NCI-H446 treated with DMSO at 0.1 percent for 48 hours (cell line): ENCODE measurements at regions not wholly inside any gene's neighbourhood (a gene's known extent, or its start where the extent isn't known, plus 50 kb on each side); places are given as distances from the start of the nearest gene placed in this dataset.
A peak's percentile ranks its signal among the peaks of the same experiment; 100 is the strongest.
"Not testable (repeated sequence)": the region's sequence is repeated elsewhere in the genome, so short reads cannot be mapped to it uniquely, and the experiment has no call there.

Experiments used
- DNase-seq: peaks from one replicate; lab custom pipeline; 2025; lab: John Stamatoyannopoulos, UW

- no peak for DNase-seq
Observed at GRCh38 chr16:85441189-85441889, 171.8 kb upstream of the GSE1 start.

GRCh38 chr16:85441890-85442670 lies 171.0 kb upstream of the GSE1 start:
- no peak for DNase-seq

GRCh38 chr16:85443116-85443515 lies 170.0 kb upstream of the GSE1 start:
- no peak for DNase-seq

GRCh38 chr16:85443531-85443930 lies 169.6 kb upstream of the GSE1 start:
- no peak for DNase-seq

GRCh38 chr16:85445064-85445778 lies 167.9 kb upstream of the GSE1 start:
- DNase-seq = peak; percentile 92

- peak; percentile 90 for DNase-seq
Observed at GRCh38 chr16:85445779-85446222, 167.3 kb upstream of the GSE1 start.

- no peak for DNase-seq
Observed at GRCh38 chr16:85446951-85447692, 166.0 kb upstream of the GSE1 start.

- no peak for DNase-seq
Observed at GRCh38 chr16:85447693-85448313, 165.3 kb upstream of the GSE1 start.

GRCh38 chr16:85448557-85449190 lies 164.4 kb upstream of the GSE1 start:
- peak; percentile 66 for DNase-seq

- DNase-seq = no peak
Observed at GRCh38 chr16:85449191-85449884, 163.8 kb upstream of the GSE1 start.

- DNase-seq = no peak
Observed at GRCh38 chr16:85449885-85450245, 163.3 kb upstream of the GSE1 start.

- DNase-seq = not testable (repeated sequence)
Observed at GRCh38 chr16:85451142-85451541, 162.0 kb upstream of the GSE1 start.

GRCh38 chr16:85451641-85452363 lies 161.3 kb upstream of the GSE1 start:
- DNase-seq = no peak

GRCh38 chr16:85452364-85453193 lies 160.5 kb upstream of the GSE1 start:
- DNase-seq = no peak

- DNase-seq = no peak
Observed at GRCh38 chr16:85453194-85453678, 159.9 kb upstream of the GSE1 start.

GRCh38 chr16:85453703-85454102 lies 159.4 kb upstream of the GSE1 start:
- DNase-seq = no peak

- DNase-seq = no peak
Observed at GRCh38 chr16:85454171-85454872, 158.8 kb upstream of the GSE1 start.

- no peak for DNase-seq
Observed at GRCh38 chr16:85455534-85455933, 157.6 kb upstream of the GSE1 start.
